ENCODE measurements at regions not wholly inside any gene's neighbourhood (a gene's known extent, or its start where the extent isn't known, plus 50 kb on each side); places are given as distances from the start of the nearest gene placed in this dataset.

- no peak overlapping the region for H3K4me3 ChIP-seq
- no peaks in the 10 kb centered on the region for H3K36me3 ChIP-seq
- no peak overlapping the region for H3K27ac ChIP-seq
- DNase-seq: no peak
- WGBS, 2 donors: 91% methylated on average over 2 of the region's 2 CpGs
- TF ChIP-seq CTCF (IDR thresholded peaks at IDR 0.05): no peak
- no peak for ATAC-seq
- intact Hi-C loops (cut with DNase I): no loop called here
- no peaks in the 10 kb centered on the region for H3K27me3 ChIP-seq
- no peaks in the 10 kb centered on the region for H3K9me3 ChIP-seq
- H3K4me1 ChIP-seq: no peaks in the 10 kb centered on the region
These were observed 340.7 kb downstream of the MBD2 start for GRCh38 chr18:53883771-53884170.

- DNase-seq (no peak), ATAC-seq (no peak)
- H3K27me3 ChIP-seq: no peaks in the 10 kb centered on the region
- no peaks in the 10 kb centered on the region for H3K4me1 ChIP-seq
- no peak overlapping the region for H3K4me3 ChIP-seq
- WGBS, 2 donors: 89 to 92% methylated on average over 2 of the region's 2 CpGs
- no peaks in the 10 kb centered on the region for H3K9me3 ChIP-seq
- H3K36me3 ChIP-seq: no peaks in the 10 kb centered on the region
- TF ChIP-seq CTCF (IDR thresholded peaks at IDR 0.05): no peak
- H3K27ac ChIP-seq: no peak overlapping the region
- intact Hi-C loops (cut with DNase I): no loop called here
These were observed 350.4 kb downstream of the MBD2 start for GRCh38 chr18:53874103-53874502.

- peak in 3 of 9 donors; percentile 9 to 26 (median 25) for TF ChIP-seq CTCF (IDR thresholded peaks at IDR 0.05)
- DNase-seq: no peak
- Histone ChIP-seq H3K9me3 (no peaks in the 10 kb centered on the region), H3K36me3 (no peaks in the 10 kb centered on the region), H3K4me3 (no peak overlapping the region), H3K27me3 (no peaks in the 10 kb centered on the region), H3K27ac (no peak overlapping the region), H3K4me1 (no peaks in the 10 kb centered on the region)
- 53 to 57% methylated on average over 5 of the region's 5 CpGs for WGBS, 2 donors
- intact Hi-C loops (cut with DNase I): loop anchor here in 1 of 10 donors (10.0 kb wide), 1 partner anchor 50 kb away; no protein-coding TSS in a partner anchor
- no peak for ATAC-seq
These were observed 359.7 kb downstream of the MBD2 start for GRCh38 chr18:53864770-53865169.

GRCh38 chr18:53862921-53863320 is 361.5 kb downstream of the MBD2 start:
- Histone ChIP-seq H3K27ac (no peak overlapping the region), H3K4me3 (no peak overlapping the region), H3K27me3 (no peaks in the 10 kb centered on the region), H3K36me3 (no peaks in the 10 kb centered on the region), H3K4me1 (no peaks in the 10 kb centered on the region), H3K9me3 (no peaks in the 10 kb centered on the region)
- WGBS, 2 donors: 44 to 56% methylated on average over 1 of the region's 1 CpG
- intact Hi-C loops (cut with DNase I): loop anchor here in 1 of 10 donors (10.0 kb wide), 1 partner anchor 52 kb away; no protein-coding TSS in a partner anchor
- ATAC-seq (no peak), DNase-seq (no peak)
- no peak for TF ChIP-seq CTCF (IDR thresholded peaks at IDR 0.05)
